BJ (cell line): ENCODE measurements at regions not wholly inside any gene's neighbourhood (a gene's known extent, or its start where the extent isn't known, plus 50 kb on each side); places are given as distances from the start of the nearest gene placed in this dataset.

ENCODE experiments used
- CTCF ChIA-PET: fragments of 350-600 bp; formaldehyde crosslinking; extraction: SDS; loops from one replicate; lab custom pipeline; 2021; ENCODE audit warnings: antibody characterized with exemption, inconsistent platforms; lab: Yijun Ruan, JAX
- POLR2A ChIA-PET: fragments of 300-600 bp; sonication (Branson Sonifier 250); formaldehyde crosslinking; extraction: SDS; loops from one replicate; lab custom pipeline; 2021; ENCODE audit warnings: antibody characterized with exemption; lab: Charles Lee
- DNase-seq: peaks from one replicate; pipeline ENCODE4 v3.0.0-alpha.2; 2011; ENCODE audit warnings: low read depth
- H3K27me3 ChIP-seq: 2 replicates; pipeline ENCODE4 v1.6.0; 2011; ENCODE audit warnings: low read length; ENCODE audit not compliant: control insufficient read depth, insufficient read depth
- H3K36me3 ChIP-seq: 2 replicates; pipeline ENCODE4 v1.5.1; 2011; ENCODE audit warnings: low read length; ENCODE audit not compliant: control insufficient read depth, insufficient read depth
- H3K4me3 ChIP-seq: 2 replicates; pipeline ENCODE4 v1.5.1; 2011; ENCODE audit warnings: low read depth, mild to moderate bottlenecking, control low read depth, low read length
- TF ChIP-seq, protein P1 (sequence below): IDR thresholded peaks from 2 replicates; pipeline ENCODE4 v1.5.1; 2011; ENCODE audit warnings: low read depth, mild to moderate bottlenecking, control low read depth, inconsistent platforms, low read length, moderate library complexity; ENCODE audit not compliant: insufficient read depth

DNA sequence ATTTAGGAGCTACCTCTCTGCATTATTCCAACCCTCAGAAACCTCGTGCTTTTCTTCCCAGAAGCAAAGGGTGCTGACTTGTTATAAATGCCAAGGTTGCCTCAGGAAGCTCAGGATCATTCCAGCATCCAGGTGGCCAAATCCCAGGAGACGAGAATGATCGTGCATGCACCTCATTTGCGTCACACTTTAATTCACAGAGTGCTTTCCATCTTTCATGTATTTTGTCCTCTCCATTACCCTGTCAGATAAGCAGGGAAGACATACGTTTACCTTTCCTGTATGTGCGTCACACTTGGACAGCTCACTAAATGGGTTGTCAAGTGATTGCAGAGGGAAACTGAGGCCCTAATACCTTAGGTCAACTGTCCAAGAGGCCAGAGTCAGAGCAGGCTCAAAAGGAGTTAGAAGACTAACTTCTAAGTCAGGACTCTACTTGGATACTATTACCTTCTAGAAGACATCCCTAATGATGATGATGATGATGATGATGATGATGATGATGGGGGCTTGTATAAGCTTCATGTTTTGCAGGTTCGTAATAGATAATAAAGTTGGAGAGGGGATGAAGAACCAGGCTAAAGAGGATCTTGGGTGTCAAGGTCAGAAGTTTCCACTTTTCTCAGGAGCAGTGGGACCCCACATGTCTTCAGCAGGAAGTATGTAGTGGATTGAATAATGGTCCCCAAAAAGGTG, 150.6 kb upstream of the TNRC6C start:
- no peak for DNase-seq
- H3K36me3 ChIP-seq: no peaks in the 10 kb centered on the region
- H3K4me3 ChIP-seq: no peak overlapping the region
- H3K27me3 ChIP-seq: peaks cover 1% of the 10 kb centered on the region
- CTCF ChIA-PET: no interaction called here
- TF ChIP-seq, protein P1, sequence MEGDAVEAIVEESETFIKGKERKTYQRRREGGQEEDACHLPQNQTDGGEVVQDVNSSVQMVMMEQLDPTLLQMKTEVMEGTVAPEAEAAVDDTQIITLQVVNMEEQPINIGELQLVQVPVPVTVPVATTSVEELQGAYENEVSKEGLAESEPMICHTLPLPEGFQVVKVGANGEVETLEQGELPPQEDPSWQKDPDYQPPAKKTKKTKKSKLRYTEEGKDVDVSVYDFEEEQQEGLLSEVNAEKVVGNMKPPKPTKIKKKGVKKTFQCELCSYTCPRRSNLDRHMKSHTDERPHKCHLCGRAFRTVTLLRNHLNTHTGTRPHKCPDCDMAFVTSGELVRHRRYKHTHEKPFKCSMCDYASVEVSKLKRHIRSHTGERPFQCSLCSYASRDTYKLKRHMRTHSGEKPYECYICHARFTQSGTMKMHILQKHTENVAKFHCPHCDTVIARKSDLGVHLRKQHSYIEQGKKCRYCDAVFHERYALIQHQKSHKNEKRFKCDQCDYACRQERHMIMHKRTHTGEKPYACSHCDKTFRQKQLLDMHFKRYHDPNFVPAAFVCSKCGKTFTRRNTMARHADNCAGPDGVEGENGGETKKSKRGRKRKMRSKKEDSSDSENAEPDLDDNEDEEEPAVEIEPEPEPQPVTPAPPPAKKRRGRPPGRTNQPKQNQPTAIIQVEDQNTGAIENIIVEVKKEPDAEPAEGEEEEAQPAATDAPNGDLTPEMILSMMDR: no peak
- POLR2A ChIA-PET: no interaction called here

DNA sequence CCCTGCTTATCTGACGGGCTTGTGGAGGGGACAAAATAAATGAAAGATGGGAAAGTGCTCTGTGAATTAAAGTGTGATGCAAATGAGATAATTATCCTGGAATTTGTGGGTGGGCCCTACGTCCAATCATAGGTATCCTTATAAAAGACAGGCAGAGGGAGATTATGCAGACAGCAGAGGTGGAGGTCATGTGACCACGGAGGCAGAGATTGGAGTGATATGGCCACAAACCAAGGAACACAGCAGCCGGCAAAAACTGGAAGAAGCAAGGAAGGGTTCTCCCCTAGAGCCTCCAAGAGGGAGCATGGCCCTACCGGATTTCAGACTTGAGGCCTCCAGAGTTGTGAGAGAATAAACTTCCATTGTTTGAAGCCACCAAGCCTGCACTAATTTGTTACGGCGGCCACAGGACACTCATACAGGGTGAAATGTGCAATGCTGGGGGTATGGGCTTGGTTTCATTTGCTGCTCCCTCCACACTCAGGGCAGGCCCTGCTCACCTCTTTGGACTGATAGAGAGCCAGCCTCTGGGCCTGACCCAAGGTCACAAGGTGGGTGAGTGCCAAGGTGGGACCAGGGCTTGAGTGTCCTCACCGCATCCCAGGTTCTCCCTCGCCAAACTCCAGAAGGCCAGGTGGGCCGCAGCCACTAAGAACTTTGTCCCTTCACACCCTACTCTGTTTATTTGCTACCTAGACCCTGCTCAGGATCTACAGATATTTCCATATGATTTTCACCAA, 149.6 kb upstream of the TNRC6C start:
- CTCF ChIA-PET: no interaction called here
- TF ChIP-seq, protein P1: no peak

GRCh38 chr17:77809814-77810213, 148.7 kb upstream of the TNRC6C start:
- CTCF ChIA-PET: no interaction called here
- POLR2A ChIA-PET: no interaction called here
- Histone ChIP-seq H3K36me3 (no peaks in the 10 kb centered on the region), H3K27me3 (no peaks in the 10 kb centered on the region), H3K4me3 (no peak overlapping the region)
- no peak for DNase-seq
- TF ChIP-seq, protein P1: no peak

More for the DNA sequence above, 149.6 kb upstream of the TNRC6C start:
- no peak for DNase-seq
- Histone ChIP-seq H3K4me3 (no peak overlapping the region), H3K27me3 (no peaks in the 10 kb centered on the region; the same call in 1 of the 2 replicates), H3K36me3 (no peaks in the 10 kb centered on the region)
- POLR2A ChIA-PET: no interaction called here

DNA sequence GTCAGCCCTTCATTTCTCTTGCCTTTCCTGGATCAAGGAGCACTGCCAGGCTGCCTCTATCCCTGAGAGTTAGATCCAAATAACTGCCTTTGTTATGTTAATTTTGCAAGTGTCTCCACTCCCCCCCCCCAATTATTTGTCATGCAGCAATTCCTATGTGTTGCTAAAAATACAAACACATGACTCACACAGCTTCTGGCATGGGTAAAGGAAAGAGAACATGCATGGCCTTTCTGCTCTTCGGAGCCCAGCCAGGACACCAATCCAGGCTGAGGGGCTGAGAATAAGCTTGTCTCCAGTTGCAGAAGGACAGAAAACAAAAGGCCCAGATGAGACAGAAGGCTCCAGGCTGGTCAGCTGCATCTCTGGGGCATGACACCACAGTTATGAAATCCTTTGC, 148.0 kb upstream of the TNRC6C start:
- Histone ChIP-seq H3K27me3 (no peaks in the 10 kb centered on the region), H3K36me3 (no peaks in the 10 kb centered on the region), H3K4me3 (no peak overlapping the region)
- TF ChIP-seq, protein P1: no peak
- ChIA-PET POLR2A (no interaction called here), CTCF (interaction anchor here (0.6 to 0.8 kb wide), 4 partner anchors 8 to 152 kb away, joined by 3 to 5 read pairs (median 3); no protein-coding TSS in a partner anchor)
- DNase-seq: no peak

DNA sequence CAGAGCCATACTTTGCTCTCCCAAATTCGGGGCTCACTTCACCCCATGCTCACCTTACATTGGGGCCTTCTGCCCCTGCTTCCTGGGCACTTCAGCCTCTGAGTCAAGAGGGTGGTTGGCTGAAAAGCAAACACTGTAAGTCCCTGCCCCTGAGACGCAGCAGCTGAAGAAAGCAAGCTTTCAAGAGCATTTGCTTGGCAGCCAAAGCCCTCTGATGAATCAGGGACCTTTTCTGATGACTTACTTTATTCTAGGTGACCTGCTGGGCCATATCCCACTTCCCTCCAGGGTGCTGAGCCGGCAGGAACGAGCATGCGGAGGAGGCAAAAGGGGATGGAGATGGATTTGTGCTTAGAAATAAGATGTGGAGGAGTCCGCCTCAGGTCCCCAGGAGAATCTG, 147.0 kb upstream of the TNRC6C start:
- Histone ChIP-seq H3K4me3 (no peak overlapping the region), H3K27me3 (no peaks in the 10 kb centered on the region), H3K36me3 (no peaks in the 10 kb centered on the region)
- POLR2A ChIA-PET: no interaction called here
- TF ChIP-seq, protein P1: no peak
- no peak for DNase-seq
- CTCF ChIA-PET: no interaction called here
